IMR-90 (cell line): ENCODE measurements at regions not wholly inside any gene's neighbourhood (a gene's known extent, or its start where the extent isn't known, plus 50 kb on each side); places are given as distances from the start of the nearest gene placed in this dataset.

Experiments used
- ATAC-seq: fragments of 200-7000 bp; cut with Tn5 transposase; 2 replicates; pipeline ENCODE4 v1.9.1; 2020; ENCODE audit warnings: low read depth, mild to moderate bottlenecking, moderate library complexity
- BruUV-seq: library from RNA; stranded (reverse); fragments of 400-500 nt; replicated peaks from 2 replicates; lab custom pipeline; 2021; lab: Mats Ljungman, UMichigan
- CTCF ChIA-PET: fragments of 300-600 bp; formaldehyde crosslinking; extraction: SDS; loops from one replicate; lab custom pipeline; 2021; ENCODE audit warnings: antibody characterized with exemption; lab: Yijun Ruan, JAX
- POLR2A ChIA-PET: fragments of 300-600 bp; sonication (Branson Sonifier 250); formaldehyde crosslinking; loops from one replicate; lab custom pipeline; 2022; ENCODE audit warnings: antibody characterized with exemption; ENCODE audit not compliant: unreplicated experiment; lab: Charles Lee
- DNase-seq: peaks from one replicate; pipeline ENCODE4 v3.0.0; 2013
- H2AFZ ChIP-seq: replicated peaks from 2 replicates; pipeline ENCODE3; 2013; ENCODE audit warnings: low read length, mild to moderate bottlenecking; ENCODE audit not compliant: poor library complexity
- H2AK5ac ChIP-seq: 2 replicates; pipeline ENCODE4 v1.6.1; 2013; ENCODE audit warnings: low read depth, low read length, inconsistent platforms
- H2AK9ac ChIP-seq: replicated peaks from 2 replicates; pipeline ENCODE3; 2013; ENCODE audit warnings: mild to moderate bottlenecking, low read depth, low read length, moderate library complexity; ENCODE audit not compliant: poor library complexity
- H2BK120ac ChIP-seq: 2 replicates; pipeline ENCODE4 v1.6.1; 2013; ENCODE audit warnings: low read depth, low read length, inconsistent platforms
- H2BK15ac ChIP-seq: 3 replicates; pipeline ENCODE4 v1.6.1; 2013; ENCODE audit warnings: low read depth, low read length, inconsistent platforms
- H2BK20ac ChIP-seq: 2 replicates; pipeline ENCODE4 v1.6.1; 2013; ENCODE audit warnings: low read depth, mild to moderate bottlenecking, inconsistent platforms, low read length, moderate library complexity
- H2BK5ac ChIP-seq: 2 replicates; pipeline ENCODE4 v1.6.1; 2013; ENCODE audit warnings: mild to moderate bottlenecking, low read depth, low read length, inconsistent platforms; ENCODE audit not compliant: poor library complexity, severe bottlenecking
- H3K14ac ChIP-seq: replicated peaks from 2 replicates; pipeline ENCODE4 v1.6.1; 2013; ENCODE audit warnings: low read depth, low read length, inconsistent platforms
- H3K18ac ChIP-seq: 2 replicates; pipeline ENCODE4 v1.6.1; 2013; ENCODE audit warnings: low read depth, low read length, control low read depth
- H3K23ac ChIP-seq: 2 replicates; pipeline ENCODE4 v1.6.1; 2013; ENCODE audit warnings: low read depth, low read length, inconsistent platforms
- H3K27ac ChIP-seq: 2 replicates; pipeline ENCODE4 v1.5.1; 2013; ENCODE audit warnings: mild to moderate bottlenecking, control low read depth, low read length; ENCODE audit not compliant: insufficient read depth
- H3K27me3 ChIP-seq: 2 replicates; pipeline ENCODE4 v1.6.1; 2013; ENCODE audit warnings: low read length; ENCODE audit not compliant: control insufficient read depth, insufficient read depth
- H3K36me3 ChIP-seq: 2 replicates; pipeline ENCODE4 v1.6.1; 2013; ENCODE audit warnings: low read length, mixed read lengths; ENCODE audit not compliant: control insufficient read depth, insufficient read depth
- H3K4ac ChIP-seq: 2 replicates; pipeline ENCODE4 v1.6.1; 2013; ENCODE audit warnings: low read depth, low read length, inconsistent platforms
- H3K4me1 ChIP-seq: 2 replicates; pipeline ENCODE4 v1.6.1; 2013; ENCODE audit warnings: low read length, mixed read lengths; ENCODE audit not compliant: control insufficient read depth, insufficient read depth
- H3K4me2 ChIP-seq: 2 replicates; pipeline ENCODE4 v1.6.1; 2013; ENCODE audit warnings: low read depth, mild to moderate bottlenecking, control low read depth, low read length, moderate library complexity
- H3K4me3 ChIP-seq: 2 replicates; pipeline ENCODE4 v1.5.1; 2013; ENCODE audit warnings: low read depth, mild to moderate bottlenecking, control low read depth, low read length, moderate library complexity; ENCODE audit not compliant: insufficient read depth
- H3K56ac ChIP-seq: 2 replicates; pipeline ENCODE4 v1.6.1; 2013; ENCODE audit warnings: low read length, inconsistent platforms; ENCODE audit not compliant: insufficient read depth; ENCODE audit errors: extremely low read depth
- H3K79me1 ChIP-seq, 2 experiments: 2 replicates each; pipeline ENCODE4 v1.6.1; 2013; ENCODE audit warnings: low read length in 2 of 2, inconsistent platforms in 1 of 2, low read depth in 1 of 2
- H3K9ac ChIP-seq: 2 replicates; pipeline ENCODE4 v1.6.1; 2013; ENCODE audit warnings: low read depth, low read length, control low read depth
- H3K9me1 ChIP-seq: 2 replicates; pipeline ENCODE4 v1.6.1; 2013; ENCODE audit warnings: low read length, inconsistent platforms; ENCODE audit not compliant: insufficient read depth
- H3K9me3 ChIP-seq: 2 replicates; pipeline ENCODE4 v1.6.1; 2013; ENCODE audit warnings: low read length; ENCODE audit not compliant: control insufficient read depth, insufficient read depth
- H4K20me1 ChIP-seq: 2 replicates; pipeline ENCODE4 v1.6.1; 2013; ENCODE audit warnings: low read length, inconsistent platforms; ENCODE audit not compliant: insufficient read depth
- H4K5ac ChIP-seq: 2 replicates; pipeline ENCODE4 v1.6.1; 2013; ENCODE audit warnings: mild to moderate bottlenecking, low read depth, low read length, control low read depth
- H4K8ac ChIP-seq, 2 experiments: 2 replicates each; pipeline ENCODE4 v1.6.1; 2013; ENCODE audit warnings: low read depth in 2 of 2, low read length in 2 of 2, control low read depth in 1 of 2, inconsistent platforms in 1 of 2
- H4K91ac ChIP-seq: 2 replicates; pipeline ENCODE4 v1.6.1; 2013; ENCODE audit warnings: low read depth, low read length, inconsistent platforms; ENCODE audit not compliant: insufficient read depth
- CEBPB ChIP-seq: IDR thresholded peaks from 2 replicates; pipeline ENCODE4 v1.6.1; 2012; ENCODE audit warnings: low read depth, low read length, improper control_type of control experiment
- ELK1 ChIP-seq: fragments of 150-350 bp; IDR thresholded peaks from 2 replicates; pipeline ENCODE4 v1.6.1; 2016; ENCODE audit warnings: low read depth, mild to moderate bottlenecking, low read length, moderate library complexity, borderline replicate concordance
- FOS ChIP-seq: fragments of 150-350 bp; IDR thresholded peaks from 2 replicates; pipeline ENCODE4 v1.6.1; 2016; ENCODE audit warnings: low read depth, low read length
- MAFK ChIP-seq: IDR thresholded peaks from 2 replicates; pipeline ENCODE4 v1.6.1; 2012; ENCODE audit warnings: low read depth, low read length, improper control_type of control experiment
- MAZ ChIP-seq: IDR thresholded peaks from 2 replicates; pipeline ENCODE4 v1.6.1; 2012; ENCODE audit warnings: low read depth, mild to moderate bottlenecking, low read length, improper control_type of control experiment, moderate library complexity, borderline replicate concordance
- MXI1 ChIP-seq: IDR thresholded peaks from 2 replicates; pipeline ENCODE4 v1.6.1; 2012; ENCODE audit warnings: low read depth, mild to moderate bottlenecking, low read length, moderate library complexity, borderline replicate concordance
- POLR2A ChIP-seq: IDR thresholded peaks from 2 replicates; pipeline ENCODE4 v1.6.1; 2012; ENCODE audit warnings: mild to moderate bottlenecking, low read depth, low read length
- RAD21 ChIP-seq: IDR thresholded peaks from 2 replicates; pipeline ENCODE4 v1.6.1; 2012; ENCODE audit warnings: low read length, improper control_type of control experiment
- RCOR1 ChIP-seq: IDR thresholded peaks from 2 replicates; pipeline ENCODE4 v1.6.1; 2012; ENCODE audit warnings: mild to moderate bottlenecking, low read length, improper control_type of control experiment; ENCODE audit not compliant: insufficient replicate concordance
- RFX5 ChIP-seq: IDR thresholded peaks from 2 replicates; pipeline ENCODE4 v1.8.0; 2012; ENCODE audit warnings: low read depth, mild to moderate bottlenecking, low read length, moderate library complexity
- SMC3 ChIP-seq: fragments of 150-350 bp; IDR thresholded peaks from 2 replicates; pipeline ENCODE4 v1.6.1; 2016; ENCODE audit warnings: low read depth, mild to moderate bottlenecking, antibody characterized with exemption, low read length, moderate library complexity
- USF2 ChIP-seq: fragments of 150-350 bp; IDR thresholded peaks from 2 replicates; pipeline ENCODE4 v1.6.1; 2017; ENCODE audit warnings: mild to moderate bottlenecking, antibody characterized with exemption, low read length, low read depth
- WGBS, 2 experiments: methylation state at CpG; one replicate each; pipeline versions ENCODE4 v1.1.5 to v1.1.7; 2013; ENCODE audit warnings: missing lambda C conversion rate in 2 of 2; ENCODE audit not compliant: insufficient read length in 1 of 2; ENCODE audit errors: extremely low coverage in 2 of 2; 5-methylcytosine and 5-hydroxymethylcytosine counted together
- dilution Hi-C: fragments of 300-500 bp; cut with HindIII; formaldehyde crosslinking; loops from one replicate; pipeline ENCODE4 v1.14.3; 2018; ENCODE audit warnings: low sequenced_read_pairs; ENCODE audit not compliant: unreplicated experiment
- in situ Hi-C: fragments of 300-500 bp; cut with MboI; formaldehyde crosslinking; loops from 3 replicates; pipeline ENCODE4 v1.14.3; 2019; ENCODE audit warnings: low sequenced_read_pairs, inconsistent platforms, mixed read lengths
- intact Hi-C: fragments of 100-400 bp; cut with micrococcal nuclease; formaldehyde crosslinking; loops from 2 replicates; pipeline ENCODE4 v1.10.0; 2022

GRCh38 chr3:6204891-6205290 is 656.0 kb upstream of the GRM7 start:
- Histone ChIP-seq H3K9me3 (peaks cover 2% of the 10 kb centered on the region; the same call in 1 of the 2 replicates), H2AK5ac (no peak overlapping the region), H3K56ac (no peak overlapping the region), H4K91ac (no peak overlapping the region), H3K4me3 (no peak overlapping the region), H2BK20ac (no peak overlapping the region), H2BK120ac (no peak overlapping the region), H2AK9ac (no peak overlapping the region), H3K79me1 (no peaks in the 10 kb centered on the region), H3K18ac (no peak overlapping the region), H4K20me1 (no peaks in the 10 kb centered on the region), H3K9me1 (no peaks in the 10 kb centered on the region), H4K8ac (no peak overlapping the region), H4K5ac (no peak overlapping the region), H3K27me3 (no peaks in the 10 kb centered on the region), H3K27ac (no peak overlapping the region), H3K36me3 (no peaks in the 10 kb centered on the region), H3K23ac (no peak overlapping the region), H2BK5ac (no peak overlapping the region), H3K4me1 (no peaks in the 10 kb centered on the region), H3K4me2 (no peak overlapping the region), H3K14ac (no peak overlapping the region), H2BK15ac (no peak overlapping the region), H3K4ac (no peak overlapping the region), H2AFZ (no peak overlapping the region), H3K9ac (no peak overlapping the region)
- TF ChIP-seq FOS (no peak), CEBPB (no peak), RAD21 (no peak), USF2 (no peak), SMC3 (no peak), MAFK (no peak), RCOR1 (no peak), POLR2A (no peak), RFX5 (no peak), MAZ (no peak), MXI1 (no peak), ELK1 (no peak)
- in situ Hi-C loops = no loop called here
- DNase-seq (no peak), ATAC-seq (no peak)
- intact Hi-C loops = no loop called here
- CTCF ChIA-PET = no interaction called here
- dilution Hi-C loops = no loop called here
- POLR2A ChIA-PET = no interaction called here
- WGBS, 2 experiments = no CpG with 5 or more reads among the region's 1 CpG
- BruUV-seq = no TSS peak
